ENCODE measurements at regions not wholly inside any gene's neighbourhood (a gene's known extent, or its start where the extent isn't known, plus 50 kb on each side); places are given as distances from the start of the nearest gene placed in this dataset.

DNA sequence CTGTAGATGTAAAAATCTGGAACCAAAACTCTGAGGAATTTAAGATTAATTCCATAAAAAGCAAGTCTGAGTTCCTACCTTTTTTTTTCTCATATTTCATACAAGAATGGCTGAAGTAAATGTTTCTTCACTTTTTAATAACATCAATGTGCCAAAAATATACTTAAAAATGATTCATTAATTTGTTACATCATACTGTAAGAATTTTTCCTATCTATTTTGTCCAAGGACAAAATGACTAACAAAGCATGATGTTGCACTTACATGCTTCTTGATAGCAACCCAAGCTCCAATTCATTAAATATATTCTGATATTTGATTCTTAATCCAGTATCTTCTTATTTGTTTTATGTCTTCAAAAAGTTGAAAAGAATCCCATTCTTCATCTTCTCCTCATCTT lies 988.3 kb downstream of the TLE1 start:
- TF ChIP-seq, protein P1, sequence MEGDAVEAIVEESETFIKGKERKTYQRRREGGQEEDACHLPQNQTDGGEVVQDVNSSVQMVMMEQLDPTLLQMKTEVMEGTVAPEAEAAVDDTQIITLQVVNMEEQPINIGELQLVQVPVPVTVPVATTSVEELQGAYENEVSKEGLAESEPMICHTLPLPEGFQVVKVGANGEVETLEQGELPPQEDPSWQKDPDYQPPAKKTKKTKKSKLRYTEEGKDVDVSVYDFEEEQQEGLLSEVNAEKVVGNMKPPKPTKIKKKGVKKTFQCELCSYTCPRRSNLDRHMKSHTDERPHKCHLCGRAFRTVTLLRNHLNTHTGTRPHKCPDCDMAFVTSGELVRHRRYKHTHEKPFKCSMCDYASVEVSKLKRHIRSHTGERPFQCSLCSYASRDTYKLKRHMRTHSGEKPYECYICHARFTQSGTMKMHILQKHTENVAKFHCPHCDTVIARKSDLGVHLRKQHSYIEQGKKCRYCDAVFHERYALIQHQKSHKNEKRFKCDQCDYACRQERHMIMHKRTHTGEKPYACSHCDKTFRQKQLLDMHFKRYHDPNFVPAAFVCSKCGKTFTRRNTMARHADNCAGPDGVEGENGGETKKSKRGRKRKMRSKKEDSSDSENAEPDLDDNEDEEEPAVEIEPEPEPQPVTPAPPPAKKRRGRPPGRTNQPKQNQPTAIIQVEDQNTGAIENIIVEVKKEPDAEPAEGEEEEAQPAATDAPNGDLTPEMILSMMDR (IDR thresholded peaks at IDR 0.05), result no peak
- TF ChIP-seq, protein P2, sequence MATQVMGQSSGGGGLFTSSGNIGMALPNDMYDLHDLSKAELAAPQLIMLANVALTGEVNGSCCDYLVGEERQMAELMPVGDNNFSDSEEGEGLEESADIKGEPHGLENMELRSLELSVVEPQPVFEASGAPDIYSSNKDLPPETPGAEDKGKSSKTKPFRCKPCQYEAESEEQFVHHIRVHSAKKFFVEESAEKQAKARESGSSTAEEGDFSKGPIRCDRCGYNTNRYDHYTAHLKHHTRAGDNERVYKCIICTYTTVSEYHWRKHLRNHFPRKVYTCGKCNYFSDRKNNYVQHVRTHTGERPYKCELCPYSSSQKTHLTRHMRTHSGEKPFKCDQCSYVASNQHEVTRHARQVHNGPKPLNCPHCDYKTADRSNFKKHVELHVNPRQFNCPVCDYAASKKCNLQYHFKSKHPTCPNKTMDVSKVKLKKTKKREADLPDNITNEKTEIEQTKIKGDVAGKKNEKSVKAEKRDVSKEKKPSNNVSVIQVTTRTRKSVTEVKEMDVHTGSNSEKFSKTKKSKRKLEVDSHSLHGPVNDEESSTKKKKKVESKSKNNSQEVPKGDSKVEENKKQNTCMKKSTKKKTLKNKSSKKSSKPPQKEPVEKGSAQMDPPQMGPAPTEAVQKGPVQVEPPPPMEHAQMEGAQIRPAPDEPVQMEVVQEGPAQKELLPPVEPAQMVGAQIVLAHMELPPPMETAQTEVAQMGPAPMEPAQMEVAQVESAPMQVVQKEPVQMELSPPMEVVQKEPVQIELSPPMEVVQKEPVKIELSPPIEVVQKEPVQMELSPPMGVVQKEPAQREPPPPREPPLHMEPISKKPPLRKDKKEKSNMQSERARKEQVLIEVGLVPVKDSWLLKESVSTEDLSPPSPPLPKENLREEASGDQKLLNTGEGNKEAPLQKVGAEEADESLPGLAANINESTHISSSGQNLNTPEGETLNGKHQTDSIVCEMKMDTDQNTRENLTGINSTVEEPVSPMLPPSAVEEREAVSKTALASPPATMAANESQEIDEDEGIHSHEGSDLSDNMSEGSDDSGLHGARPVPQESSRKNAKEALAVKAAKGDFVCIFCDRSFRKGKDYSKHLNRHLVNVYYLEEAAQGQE (IDR thresholded peaks at IDR 0.05; ENCODE audit: insufficient read depth in 1 of 2, low read depth in 2 of 2, low read length in 1 of 2), result no peak
- no peak for TF ChIP-seq POLR2AphosphoS5 (IDR thresholded peaks at IDR 0.05; ENCODE audit: low read depth, low read length)

All from Panc1 (cell line).